ENCODE measurements at regions not wholly inside any gene's neighbourhood (a gene's known extent, or its start where the extent isn't known, plus 50 kb on each side); places are given as distances from the start of the nearest gene placed in this dataset.

- no peak for DNase-seq
Measured at GRCh38 chr11:104522123-104522522, 358.2 kb upstream of the PDGFD start.

DNA sequence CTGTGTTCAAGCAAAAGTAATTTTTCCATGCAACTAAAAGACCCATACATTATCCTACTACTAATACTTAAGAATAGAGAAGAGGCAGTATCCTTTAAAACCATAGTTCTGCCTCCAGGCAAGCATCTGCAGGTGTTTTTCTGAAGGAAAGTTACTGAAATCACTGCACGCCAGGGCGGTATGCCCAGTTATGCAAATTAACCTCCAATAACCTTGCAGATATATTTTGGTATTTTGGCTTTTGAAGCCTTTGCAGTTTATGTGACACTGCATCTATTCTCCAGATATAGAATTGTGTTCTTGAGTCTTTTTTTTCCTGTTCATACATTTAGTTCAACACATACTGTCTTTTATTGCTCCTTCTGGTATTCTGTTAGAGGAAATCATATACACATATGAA lies 346.2 kb upstream of the PDGFD start:
- DNase-seq, result no peak

DNA sequence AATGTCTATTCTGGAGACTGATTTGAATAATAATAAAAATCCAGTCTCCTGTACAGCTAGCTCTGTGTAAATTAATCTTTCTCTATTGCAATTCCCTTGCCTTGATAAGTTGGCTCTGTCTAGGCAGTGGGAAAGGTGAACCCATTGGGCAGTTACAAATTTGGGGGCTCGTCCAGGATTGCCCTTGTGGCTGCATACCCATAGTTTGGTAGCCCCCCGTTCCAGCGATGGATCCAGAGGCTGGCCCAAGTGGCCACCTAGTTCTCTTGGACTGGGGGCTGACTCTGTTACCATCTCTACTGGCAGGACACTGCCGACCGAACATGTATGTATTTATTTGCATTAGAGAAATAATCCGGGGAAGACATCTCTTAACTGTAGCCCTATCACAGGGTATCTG lies 326.2 kb upstream of the PDGFD start:
- DNase-seq, result no peak

GRCh38 chr11:104488561-104488960 lies 324.6 kb upstream of the PDGFD start:
- no peak for DNase-seq

- no peak for DNase-seq
Measured at GRCh38 chr11:104487046-104487806, 323.3 kb upstream of the PDGFD start.

DNA sequence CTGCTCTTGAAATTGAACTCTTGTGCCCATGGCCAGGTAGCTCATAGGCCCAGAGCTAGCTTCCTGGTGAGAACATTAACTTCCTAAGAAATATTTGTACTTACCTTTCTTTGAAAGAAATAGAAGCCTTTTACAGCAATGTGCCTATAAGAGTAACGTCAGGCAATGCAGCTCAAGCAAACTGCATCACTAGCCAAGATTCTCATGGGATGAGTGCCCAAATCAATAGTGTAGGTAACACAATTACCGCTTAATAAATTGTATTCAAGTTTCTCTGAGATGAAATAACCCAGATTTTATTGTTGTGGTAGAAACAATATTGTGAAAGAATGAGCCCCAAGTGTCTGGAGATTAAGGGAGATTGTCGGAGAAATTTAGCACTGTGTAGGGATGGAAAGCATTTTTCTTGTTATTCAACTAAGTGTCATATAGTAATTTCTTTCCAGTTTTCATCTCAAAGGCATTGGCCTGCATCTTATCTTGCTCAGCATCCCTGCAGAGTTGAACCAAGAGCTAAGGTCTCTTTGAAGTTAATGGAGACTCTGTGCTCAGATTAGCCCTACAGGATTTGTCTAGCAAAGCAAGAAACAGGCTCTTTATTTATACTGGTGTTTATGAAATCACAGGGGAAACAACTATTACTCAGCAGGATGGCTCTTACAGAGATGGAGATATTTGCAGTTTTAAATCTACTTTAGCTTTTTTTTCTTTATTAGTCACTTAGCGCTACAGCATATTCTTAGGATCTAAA lies 321.0 kb upstream of the PDGFD start:
- no peak for DNase-seq

- no peak for DNase-seq
Measured at GRCh38 chr11:104476898-104477297, 313.0 kb upstream of the PDGFD start.

- no peak for DNase-seq
Measured at GRCh38 chr11:104476454-104476853, 312.5 kb upstream of the PDGFD start.

- no peak for DNase-seq
Measured at GRCh38 chr11:104467404-104467803, 303.5 kb upstream of the PDGFD start.

- DNase-seq, result no peak
Measured at GRCh38 chr11:104465321-104465720, 301.4 kb upstream of the PDGFD start.

GRCh38 chr11:104464691-104465090 lies 300.7 kb upstream of the PDGFD start:
- no peak for DNase-seq

DNA sequence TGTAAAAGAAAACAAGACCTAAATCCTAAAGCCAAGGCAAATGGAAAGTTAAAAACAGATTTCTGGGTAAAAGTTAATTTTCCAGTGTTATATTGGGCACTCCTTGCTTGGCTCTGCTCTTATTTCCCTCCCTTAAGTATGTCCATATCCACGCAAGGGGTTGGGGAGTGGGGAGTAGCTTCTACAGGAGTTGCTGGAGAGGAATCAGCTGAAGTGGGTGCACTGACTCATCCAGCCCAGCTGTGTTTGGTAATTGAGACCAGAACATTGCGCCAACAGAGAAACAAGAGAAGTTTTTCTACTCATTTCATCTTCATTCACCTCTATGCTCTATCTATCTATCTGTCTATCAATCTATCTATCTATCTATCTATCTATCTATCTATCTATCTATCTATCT lies 298.4 kb upstream of the PDGFD start:
- DNase-seq, result no peak

DNA sequence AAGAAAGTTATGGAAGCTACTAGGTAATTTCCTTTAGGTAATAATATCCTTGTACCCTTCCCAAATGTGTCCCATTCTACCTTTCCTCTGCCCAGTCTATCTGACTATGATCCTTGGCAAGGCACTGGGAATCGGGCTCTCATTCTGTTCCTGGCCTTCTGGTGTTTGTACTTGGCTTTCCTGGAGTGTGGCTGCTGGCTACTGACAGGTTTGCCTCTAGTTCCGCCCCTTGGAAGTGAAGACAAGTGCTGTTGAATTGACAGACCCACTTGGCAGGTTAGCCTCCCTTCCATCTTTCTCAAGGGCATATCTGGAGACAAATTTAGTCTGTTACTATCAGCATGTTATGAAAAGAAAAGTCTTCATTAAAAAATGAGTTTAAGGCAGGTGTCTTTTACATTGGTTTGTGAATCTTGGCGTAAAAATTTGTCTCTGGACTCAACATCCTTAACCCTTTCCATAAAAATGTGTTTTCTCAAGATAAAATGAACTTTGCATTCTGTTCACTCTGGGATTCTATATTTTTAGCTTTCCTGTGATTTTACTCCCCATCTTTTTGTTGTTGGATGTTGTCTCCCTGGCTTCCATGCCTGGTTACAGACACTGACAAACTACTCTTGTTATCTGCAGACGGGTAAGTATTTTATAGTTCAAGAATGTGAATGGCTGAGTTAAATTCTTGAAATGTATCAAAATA lies 287.4 kb upstream of the PDGFD start:
- DNase-seq, result no peak

DNA sequence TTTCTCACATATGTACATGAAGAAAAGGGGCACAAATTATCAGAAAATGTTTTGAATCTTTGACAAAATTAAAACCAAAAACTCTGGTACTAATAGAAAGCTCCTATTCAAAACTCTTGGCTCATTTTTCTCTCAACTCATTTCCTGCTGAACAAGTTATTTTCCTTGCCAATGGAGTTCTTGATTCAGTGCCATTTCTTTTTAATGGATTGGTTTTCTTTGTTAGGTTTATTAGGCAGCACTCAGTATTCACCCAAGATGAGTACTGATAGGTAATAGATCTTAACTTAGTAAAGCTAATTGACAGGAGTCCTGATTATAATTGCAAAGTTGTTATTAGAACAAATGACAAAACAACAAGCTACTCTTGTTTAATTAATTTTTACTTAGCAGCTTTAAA lies 279.4 kb upstream of the PDGFD start:
- DNase-seq, result no peak

DNA sequence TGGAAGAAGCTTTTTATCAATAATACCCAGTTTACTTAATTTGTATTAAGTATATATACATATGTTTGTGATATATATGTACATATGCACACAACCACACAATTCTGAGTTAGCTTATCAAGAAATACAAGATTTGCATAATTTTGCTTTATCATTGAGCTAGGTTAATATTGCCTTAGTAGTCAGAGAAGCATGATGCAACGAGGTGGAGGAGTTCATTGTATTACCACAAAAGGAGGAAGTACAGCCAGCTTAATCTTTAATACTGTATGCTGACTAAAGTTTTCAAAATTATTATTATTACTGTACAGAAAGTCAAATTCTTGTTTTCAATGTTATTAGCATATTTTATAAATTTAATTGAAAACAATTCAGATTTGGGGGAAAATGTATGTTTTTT lies 278.4 kb upstream of the PDGFD start:
- no peak for DNase-seq

- DNase-seq, result no peak
Measured at GRCh38 chr11:104435494-104435893, 271.5 kb upstream of the PDGFD start.

DNA sequence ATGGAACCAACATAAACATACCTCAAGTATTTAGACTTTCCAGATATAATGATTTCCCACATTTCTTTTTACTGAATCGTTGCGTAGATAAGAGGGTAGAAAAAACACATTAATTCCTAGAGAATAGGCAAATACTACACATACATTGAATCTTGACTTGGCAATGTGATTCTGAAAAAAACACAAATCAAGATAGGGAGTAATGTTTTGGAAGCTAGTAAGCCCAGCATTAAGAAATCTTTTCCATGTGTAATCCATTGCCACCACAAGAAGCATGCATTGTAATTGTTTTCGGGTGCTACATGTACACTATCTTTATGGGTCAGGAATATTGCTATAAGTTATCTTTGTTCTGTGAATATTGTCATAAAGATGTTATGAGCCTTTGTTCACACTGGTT lies 269.8 kb upstream of the PDGFD start:
- no peak for DNase-seq

DNA sequence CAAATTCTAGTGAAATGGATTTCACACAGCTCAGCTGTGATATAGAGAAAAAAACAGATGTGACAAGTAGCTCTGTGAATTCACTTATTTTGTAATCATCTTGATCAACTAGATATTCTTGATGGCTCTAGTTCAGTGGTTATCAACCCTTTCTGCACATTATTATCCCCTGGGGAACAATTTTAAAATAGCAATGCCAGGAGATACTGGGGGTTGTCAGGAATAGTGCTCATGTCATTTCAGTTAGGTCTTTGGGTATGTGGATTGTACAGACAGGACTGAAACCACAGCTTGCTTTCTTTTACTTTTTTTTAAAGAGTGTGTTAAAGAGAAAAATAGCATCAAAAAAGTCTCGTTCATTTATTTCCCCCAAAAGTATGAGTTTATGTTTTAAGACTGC lies 269.0 kb upstream of the PDGFD start:
- DNase-seq, result no peak

- no peak for DNase-seq
Measured at GRCh38 chr11:104432526-104432925, 268.6 kb upstream of the PDGFD start.

- DNase-seq, result no peak
Measured at GRCh38 chr11:104422324-104422944, 258.5 kb upstream of the PDGFD start.

GRCh38 chr11:104410336-104410735 lies 246.4 kb upstream of the PDGFD start:
- DNase-seq, result no peak

DNA sequence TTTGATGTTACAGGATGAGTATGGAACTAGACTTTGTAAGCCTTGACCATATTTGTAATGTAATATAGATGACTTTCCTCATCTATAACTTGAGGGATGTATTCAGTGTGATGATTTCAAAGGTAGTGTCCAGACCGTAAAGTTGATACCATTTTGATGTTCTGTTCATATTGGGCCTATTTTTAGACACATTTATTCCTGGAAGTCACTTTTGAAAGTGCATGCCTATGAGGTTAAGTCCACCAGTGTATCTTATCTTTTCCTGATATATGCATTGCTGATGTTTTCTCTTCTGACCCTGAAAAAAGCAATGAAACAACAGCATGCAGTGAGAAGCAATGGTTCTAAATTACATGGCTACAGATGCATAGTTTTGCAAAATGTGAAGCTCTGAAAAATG lies 244.7 kb upstream of the PDGFD start:
- no peak for DNase-seq

GRCh38 chr11:104405277-104405676 lies 241.3 kb upstream of the PDGFD start:
- no peak for DNase-seq
